ACC112 (cell line): ENCODE measurements at regions not wholly inside any gene's neighbourhood (a gene's known extent, or its start where the extent isn't known, plus 50 kb on each side); places are given as distances from the start of the nearest gene placed in this dataset.

Source experiments
- H2AFZ ChIP-seq: fragments of 200-600 bp; sonication (generic); one replicate; pipeline ENCODE4 v1.6.0; 2017; ENCODE audit warnings: antibody characterized with exemption, low read length; ENCODE audit not compliant: unreplicated experiment
- H3K27ac ChIP-seq: fragments of 200-600 bp; sonication (generic); 2 replicates; pipeline ENCODE4 v1.5.1; 2014; ENCODE audit warnings: low read depth, mild to moderate bottlenecking, antibody characterized with exemption, low read length, moderate library complexity
- H3K27me3 ChIP-seq: fragments of 200-600 bp; sonication (generic); 2 replicates; pipeline ENCODE4 v1.6.1; 2014; ENCODE audit warnings: mild to moderate bottlenecking, antibody characterized with exemption, low read length, moderate library complexity, mixed read lengths; ENCODE audit not compliant: insufficient read depth
- H3K36me3 ChIP-seq: fragments of 200-600 bp; sonication (generic); 2 replicates; pipeline ENCODE4 v1.6.1; 2016; ENCODE audit warnings: mild to moderate bottlenecking, antibody characterized with exemption, low read length, moderate library complexity, mixed read lengths; ENCODE audit not compliant: insufficient read depth
- H3K4me1 ChIP-seq: fragments of 200-600 bp; sonication (generic); one replicate; pipeline ENCODE4 v1.6.1; 2016; ENCODE audit warnings: low read length, mixed read lengths; ENCODE audit not compliant: insufficient read depth, unreplicated experiment, control insufficient read depth
- H3K4me3 ChIP-seq: fragments of 200-600 bp; sonication (generic); 2 replicates; pipeline ENCODE4 v1.5.1; 2014; ENCODE audit warnings: mild to moderate bottlenecking, low read depth, low read length
- H3K79me2 ChIP-seq: fragments of 200-600 bp; sonication (generic); one replicate; pipeline ENCODE4 v1.6.0; 2016; ENCODE audit warnings: low read length; ENCODE audit not compliant: control insufficient read depth, unreplicated experiment, insufficient read depth

GRCh38 chr20:41989039-41989679, 371.0 kb upstream of the CHD6 start:
- H3K79me2 ChIP-seq: no peaks in the 10 kb centered on the region
- no peak overlapping the region for H2AFZ ChIP-seq
- H3K27ac ChIP-seq: no peak overlapping the region

GRCh38 chr20:41984031-41984430, 365.9 kb upstream of the CHD6 start:
- H3K4me3 ChIP-seq: no peak overlapping the region
- H3K27me3 ChIP-seq: no peaks in the 10 kb centered on the region
- no peak overlapping the region for H3K27ac ChIP-seq
- H3K79me2 ChIP-seq: no peaks in the 10 kb centered on the region
- no peaks in the 10 kb centered on the region for H3K36me3 ChIP-seq
- no peak overlapping the region for H2AFZ ChIP-seq
- H3K4me1 ChIP-seq: no peaks in the 10 kb centered on the region

More at GRCh38 chr20:41989039-41989679, 371.0 kb upstream of the CHD6 start:
- Histone ChIP-seq H3K36me3 (no peaks in the 10 kb centered on the region), H3K4me1 (no peaks in the 10 kb centered on the region), H3K4me3 (no peak overlapping the region), H3K27me3 (no peaks in the 10 kb centered on the region)

GRCh38 chr20:41983159-41983558, 365.0 kb upstream of the CHD6 start:
- Histone ChIP-seq H3K4me1 (no peaks in the 10 kb centered on the region), H3K27me3 (no peaks in the 10 kb centered on the region), H3K36me3 (no peaks in the 10 kb centered on the region), H3K4me3 (no peak overlapping the region), H3K27ac (no peak overlapping the region), H3K79me2 (no peaks in the 10 kb centered on the region), H2AFZ (no peak overlapping the region)

GRCh38 chr20:41981746-41982145, 363.6 kb upstream of the CHD6 start:
- Histone ChIP-seq H2AFZ (no peak overlapping the region), H3K4me3 (no peak overlapping the region), H3K4me1 (no peaks in the 10 kb centered on the region), H3K27ac (no peak overlapping the region), H3K79me2 (no peaks in the 10 kb centered on the region), H3K36me3 (no peaks in the 10 kb centered on the region), H3K27me3 (no peaks in the 10 kb centered on the region)

- Histone ChIP-seq H3K4me1 (no peaks in the 10 kb centered on the region), H3K36me3 (no peaks in the 10 kb centered on the region), H3K27me3 (no peaks in the 10 kb centered on the region), H3K79me2 (no peaks in the 10 kb centered on the region), H3K27ac (no peak overlapping the region), H2AFZ (no peak overlapping the region), H3K4me3 (no peak overlapping the region)
Observed at GRCh38 chr20:41978875-41979274, 360.7 kb upstream of the CHD6 start.

- H3K27ac ChIP-seq: no peak overlapping the region
- no peaks in the 10 kb centered on the region for H3K36me3 ChIP-seq
- H3K27me3 ChIP-seq: no peaks in the 10 kb centered on the region
- no peaks in the 10 kb centered on the region for H3K79me2 ChIP-seq
- H3K4me3 ChIP-seq: no peak overlapping the region
- no peak overlapping the region for H2AFZ ChIP-seq
- no peaks in the 10 kb centered on the region for H3K4me1 ChIP-seq
Observed at GRCh38 chr20:41978246-41978790, 360.1 kb upstream of the CHD6 start.

- no peaks in the 10 kb centered on the region for H3K4me1 ChIP-seq
- no peaks in the 10 kb centered on the region for H3K79me2 ChIP-seq
- H3K27me3 ChIP-seq: no peaks in the 10 kb centered on the region
- H3K4me3 ChIP-seq: no peak overlapping the region
- no peak overlapping the region for H2AFZ ChIP-seq
- H3K27ac ChIP-seq: no peak overlapping the region
- H3K36me3 ChIP-seq: no peaks in the 10 kb centered on the region
Observed at GRCh38 chr20:41969656-41970055, 351.5 kb upstream of the CHD6 start.

- Histone ChIP-seq H3K4me3 (no peak overlapping the region), H3K27ac (no peak overlapping the region), H3K79me2 (no peaks in the 10 kb centered on the region), H2AFZ (no peak overlapping the region), H3K36me3 (no peaks in the 10 kb centered on the region), H3K27me3 (no peaks in the 10 kb centered on the region), H3K4me1 (no peaks in the 10 kb centered on the region)
Observed at GRCh38 chr20:41960166-41960565, 342.0 kb upstream of the CHD6 start.

GRCh38 chr20:41958391-41958790, 340.2 kb upstream of the CHD6 start:
- H3K4me1 ChIP-seq: no peaks in the 10 kb centered on the region
- H3K27ac ChIP-seq: no peak overlapping the region
- no peaks in the 10 kb centered on the region for H3K79me2 ChIP-seq
- no peak overlapping the region for H2AFZ ChIP-seq
- H3K4me3 ChIP-seq: no peak overlapping the region
- no peaks in the 10 kb centered on the region for H3K36me3 ChIP-seq
- no peaks in the 10 kb centered on the region for H3K27me3 ChIP-seq

GRCh38 chr20:41956338-41957074, 338.3 kb upstream of the CHD6 start:
- Histone ChIP-seq H3K27me3 (no peaks in the 10 kb centered on the region), H3K36me3 (no peaks in the 10 kb centered on the region), H2AFZ (no peak overlapping the region), H3K4me3 (no peak overlapping the region), H3K4me1 (no peaks in the 10 kb centered on the region), H3K79me2 (no peaks in the 10 kb centered on the region), H3K27ac (no peak overlapping the region)

- Histone ChIP-seq H3K27ac (no peak overlapping the region), H2AFZ (no peak overlapping the region), H3K27me3 (no peaks in the 10 kb centered on the region), H3K36me3 (no peaks in the 10 kb centered on the region), H3K79me2 (no peaks in the 10 kb centered on the region), H3K4me3 (no peak overlapping the region), H3K4me1 (no peaks in the 10 kb centered on the region)
Observed at GRCh38 chr20:41952166-41952565, 334.0 kb upstream of the CHD6 start.
